Skeletal muscle satellite cell (primary cell): ENCODE measurements at regions not wholly inside any gene's neighbourhood (a gene's known extent, or its start where the extent isn't known, plus 50 kb on each side); places are given as distances from the start of the nearest gene placed in this dataset.

Experiments used
- H3K27me3 ChIP-seq: 2 replicates; pipeline ENCODE4 v1.7.0; 2013; ENCODE audit warnings: low read length; ENCODE audit not compliant: control insufficient read depth, insufficient read depth
- H3K36me3 ChIP-seq: 2 replicates; pipeline ENCODE4 v1.7.0; 2013; ENCODE audit warnings: mild to moderate bottlenecking, control low read depth, low read length; ENCODE audit not compliant: insufficient read depth
- H3K4me1 ChIP-seq: 2 replicates; pipeline ENCODE4 v1.7.0; 2013; ENCODE audit warnings: low read length; ENCODE audit not compliant: control insufficient read depth, insufficient read depth
- H3K4me2 ChIP-seq: 2 replicates; pipeline ENCODE4 v1.7.0; 2013; ENCODE audit warnings: mild to moderate bottlenecking, low read length
- H3K4me3 ChIP-seq: 2 replicates; pipeline ENCODE4 v1.7.0; 2013; ENCODE audit warnings: low read length
- H3K9ac ChIP-seq: 2 replicates; pipeline ENCODE4 v1.7.0; 2013; ENCODE audit warnings: mild to moderate bottlenecking, low read depth, low read length, moderate library complexity
- H3K9me3 ChIP-seq: replicated peaks from 2 replicates; pipeline ENCODE4 v1.7.0; 2013; ENCODE audit warnings: mild to moderate bottlenecking, control low read depth, low read length

DNA sequence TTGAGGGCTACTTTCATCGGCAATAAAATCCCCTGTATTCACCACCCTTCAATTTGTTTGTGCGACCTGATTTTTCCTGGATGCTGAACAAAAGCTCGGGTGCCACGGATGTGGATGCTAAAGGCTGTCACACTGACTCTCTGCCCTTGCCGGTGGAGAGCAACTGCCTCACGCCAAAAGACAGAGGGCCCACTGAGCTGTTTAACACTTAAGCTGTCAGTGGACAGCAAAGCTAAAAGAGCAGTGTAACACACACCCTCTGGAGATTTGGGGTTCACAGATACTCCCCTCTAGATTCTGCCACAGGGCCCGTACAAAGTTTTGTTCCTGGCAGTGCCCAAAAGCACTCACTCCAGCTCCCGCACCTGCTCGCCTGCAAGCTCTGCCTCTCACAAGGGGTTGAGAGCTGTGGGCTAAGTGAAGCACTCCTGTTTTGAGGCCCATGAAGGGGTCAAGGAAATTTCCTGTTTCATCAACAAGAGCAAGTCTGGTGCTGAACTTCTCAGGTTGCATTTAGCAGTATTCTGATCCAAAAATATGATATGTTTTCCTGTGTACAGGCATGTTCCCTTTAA is 1571.9 kb downstream of the ADGRL3 start:
- H3K27me3 ChIP-seq = no peaks in the 10 kb centered on the region
- no peak overlapping the region for H3K9ac ChIP-seq
- H3K4me3 ChIP-seq = no peak overlapping the region
- H3K36me3 ChIP-seq = no peaks in the 10 kb centered on the region
- H3K4me2 ChIP-seq = no peak overlapping the region
- no peaks in the 10 kb centered on the region for H3K4me1 ChIP-seq
- H3K9me3 ChIP-seq = no peaks in the 10 kb centered on the region

DNA sequence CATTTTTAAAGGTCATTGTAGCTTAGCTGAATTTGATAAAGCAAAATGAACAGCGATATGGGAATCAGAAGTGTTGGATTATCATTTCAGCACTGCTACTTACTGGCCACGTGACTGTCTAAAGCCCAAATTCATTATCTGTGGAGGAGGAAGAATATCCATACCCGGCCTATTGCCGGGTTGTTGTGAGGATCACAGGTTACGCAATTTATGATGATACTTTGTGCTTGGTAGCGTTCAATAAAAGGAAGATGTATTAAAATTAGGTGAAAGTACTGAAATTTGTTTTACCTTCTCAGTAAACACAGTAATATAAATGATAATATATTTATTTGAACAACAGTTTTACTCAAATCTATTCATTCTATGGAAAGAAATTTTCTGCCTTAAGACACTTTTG is 1540.2 kb downstream of the ADGRL3 start:
- H3K27me3 ChIP-seq = no peaks in the 10 kb centered on the region
- no peaks in the 10 kb centered on the region for H3K4me1 ChIP-seq
- H3K4me3 ChIP-seq = no peak overlapping the region
- no peaks in the 10 kb centered on the region for H3K36me3 ChIP-seq
- H3K4me2 ChIP-seq = no peak overlapping the region
- H3K9me3 ChIP-seq = peaks cover 3% of the 10 kb centered on the region
- no peak overlapping the region for H3K9ac ChIP-seq

DNA sequence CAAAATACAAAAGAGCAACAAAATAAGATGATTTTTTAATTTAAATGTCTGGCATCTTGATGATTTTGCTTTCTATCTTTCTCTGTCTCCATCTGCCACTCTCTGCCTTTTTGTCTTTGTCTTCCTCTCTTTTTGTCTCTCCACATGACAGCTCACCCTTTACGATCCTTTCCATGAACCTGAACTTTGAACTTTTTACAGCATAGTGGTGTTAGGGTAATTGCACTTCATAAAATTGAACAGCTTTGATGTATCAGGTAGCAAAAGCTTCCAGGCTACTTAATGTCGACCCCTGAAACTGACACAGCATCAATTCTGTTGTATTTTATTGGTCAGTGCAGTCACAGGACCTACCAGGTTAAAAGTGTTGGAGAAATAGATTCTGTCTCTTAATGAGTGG is 1517.0 kb downstream of the ADGRL3 start:
- Histone ChIP-seq H3K4me1 (no peaks in the 10 kb centered on the region), H3K9me3 (no peaks in the 10 kb centered on the region), H3K27me3 (no peaks in the 10 kb centered on the region), H3K4me3 (no peak overlapping the region), H3K9ac (no peak overlapping the region), H3K36me3 (no peaks in the 10 kb centered on the region), H3K4me2 (no peak overlapping the region)

DNA sequence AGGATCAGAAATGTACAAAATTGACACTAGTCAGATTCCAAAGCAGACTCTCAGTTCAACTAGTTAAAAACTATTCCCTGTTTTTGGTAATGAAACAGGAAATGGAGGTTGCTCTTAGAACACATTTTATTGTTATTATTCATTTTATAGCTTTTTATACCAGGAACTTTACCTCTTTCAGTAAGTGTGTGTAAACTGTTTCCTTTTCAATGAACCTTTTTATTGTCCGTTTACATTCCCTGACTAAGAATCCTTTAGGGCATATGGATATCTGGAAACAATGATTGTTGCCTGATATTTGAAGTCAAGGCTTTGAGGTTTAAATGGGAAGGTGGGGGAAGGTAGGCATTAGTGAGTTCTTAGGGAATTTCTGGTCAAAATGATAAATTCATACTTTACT is 1511.4 kb downstream of the ADGRL3 start:
- Histone ChIP-seq H3K36me3 (no peaks in the 10 kb centered on the region), H3K9me3 (no peaks in the 10 kb centered on the region), H3K27me3 (no peaks in the 10 kb centered on the region), H3K9ac (no peak overlapping the region), H3K4me2 (no peak overlapping the region), H3K4me3 (no peak overlapping the region), H3K4me1 (no peaks in the 10 kb centered on the region)

DNA sequence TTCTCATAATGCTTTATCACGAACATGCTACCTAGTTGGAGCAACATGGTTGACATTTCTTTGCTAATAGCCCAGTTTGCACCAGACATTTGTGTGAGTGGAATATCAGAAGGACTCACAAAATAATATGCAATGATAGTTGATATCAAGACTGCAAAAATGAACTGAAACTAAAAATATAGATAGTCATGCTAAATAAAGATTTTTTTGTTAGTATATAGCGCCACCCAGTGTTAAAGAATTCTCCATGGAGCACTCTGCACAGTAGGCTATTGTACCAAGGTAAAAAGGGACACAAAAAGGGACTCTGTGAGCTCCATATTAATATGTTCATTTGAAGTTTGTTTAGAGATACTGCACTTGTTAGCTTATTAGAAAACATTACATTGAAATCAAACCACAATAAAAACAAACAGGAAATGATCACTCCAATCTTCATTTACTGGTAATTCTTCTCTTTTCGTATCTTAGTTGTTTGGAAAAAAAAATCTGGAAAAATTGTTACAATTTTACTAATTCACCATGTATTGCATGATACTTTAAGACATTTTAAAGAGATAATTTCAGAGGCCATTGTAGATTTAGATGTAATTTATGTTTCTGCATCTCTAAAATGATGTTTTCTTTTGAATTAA is 1509.6 kb downstream of the ADGRL3 start:
- H3K9ac ChIP-seq = no peak overlapping the region
- H3K36me3 ChIP-seq = no peaks in the 10 kb centered on the region
- H3K27me3 ChIP-seq = no peaks in the 10 kb centered on the region
- H3K9me3 ChIP-seq = no peaks in the 10 kb centered on the region
- no peaks in the 10 kb centered on the region for H3K4me1 ChIP-seq
- H3K4me2 ChIP-seq = peak overlapping the region; percentile 33
- no peak overlapping the region for H3K4me3 ChIP-seq

DNA sequence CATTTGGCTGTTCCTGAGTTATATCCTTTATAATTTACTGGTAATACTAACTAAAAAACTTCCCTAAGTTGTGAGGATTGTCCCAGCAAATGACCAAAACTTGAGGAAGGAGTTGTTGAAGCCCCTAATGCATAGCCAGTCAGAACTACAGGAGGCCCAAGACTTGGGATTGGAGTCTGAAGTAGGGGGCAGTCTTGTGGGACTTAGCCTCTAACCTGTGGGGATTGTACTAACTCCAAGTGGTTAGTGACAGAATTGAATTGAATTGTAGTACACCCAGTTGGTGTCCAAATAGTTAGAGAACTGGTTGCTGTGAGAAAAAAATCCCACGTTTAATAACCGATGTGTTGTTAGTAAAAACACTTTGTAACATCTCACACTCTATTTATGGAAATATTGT is 1506.3 kb downstream of the ADGRL3 start:
- Histone ChIP-seq H3K36me3 (no peaks in the 10 kb centered on the region), H3K4me1 (no peaks in the 10 kb centered on the region), H3K27me3 (no peaks in the 10 kb centered on the region), H3K9me3 (no peaks in the 10 kb centered on the region), H3K9ac (no peak overlapping the region), H3K4me3 (no peak overlapping the region), H3K4me2 (no peak overlapping the region)

DNA sequence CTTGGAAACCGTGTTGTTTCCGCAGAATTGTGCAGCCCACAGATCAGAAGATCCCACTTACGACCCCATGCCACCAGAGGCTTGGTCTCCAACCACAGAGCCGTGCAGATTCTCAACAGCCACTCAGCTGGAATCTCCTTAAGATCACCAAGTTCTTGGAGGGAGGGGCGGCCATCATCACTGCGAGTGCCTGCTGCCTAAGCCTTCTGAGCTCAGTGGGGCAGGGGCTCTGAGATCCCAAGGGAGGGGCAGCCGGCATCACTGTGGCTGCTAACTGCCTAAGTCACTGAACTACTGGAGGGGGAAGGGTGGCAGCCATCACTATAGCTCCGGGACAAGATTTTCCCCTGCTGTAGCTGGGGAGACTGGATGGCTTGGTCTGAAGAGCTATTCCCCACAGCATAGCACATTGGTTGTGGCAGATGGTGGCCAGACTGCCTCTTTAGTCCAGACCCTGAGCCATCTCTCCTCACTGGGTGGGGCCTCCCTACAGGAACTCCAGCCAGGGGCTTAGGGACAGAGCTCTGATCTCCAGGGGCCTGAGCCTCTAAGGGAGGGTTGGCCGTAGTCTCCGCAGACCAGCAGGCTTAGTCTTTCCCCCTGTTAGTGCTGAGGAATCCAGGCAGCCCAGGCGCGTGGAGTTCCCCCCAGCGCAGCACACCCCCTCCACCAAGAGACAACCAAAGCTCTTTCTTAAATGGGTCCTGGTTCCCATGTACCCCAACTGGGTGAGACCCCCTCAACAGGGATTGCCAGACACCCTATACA is 1483.9 kb downstream of the ADGRL3 start:
- no peak overlapping the region for H3K4me3 ChIP-seq
- H3K36me3 ChIP-seq = no peaks in the 10 kb centered on the region
- H3K9me3 ChIP-seq = peaks cover 5% of the 10 kb centered on the region
- no peaks in the 10 kb centered on the region for H3K27me3 ChIP-seq
- H3K9ac ChIP-seq = no peak overlapping the region
- H3K4me1 ChIP-seq = no peaks in the 10 kb centered on the region
- no peak overlapping the region for H3K4me2 ChIP-seq

DNA sequence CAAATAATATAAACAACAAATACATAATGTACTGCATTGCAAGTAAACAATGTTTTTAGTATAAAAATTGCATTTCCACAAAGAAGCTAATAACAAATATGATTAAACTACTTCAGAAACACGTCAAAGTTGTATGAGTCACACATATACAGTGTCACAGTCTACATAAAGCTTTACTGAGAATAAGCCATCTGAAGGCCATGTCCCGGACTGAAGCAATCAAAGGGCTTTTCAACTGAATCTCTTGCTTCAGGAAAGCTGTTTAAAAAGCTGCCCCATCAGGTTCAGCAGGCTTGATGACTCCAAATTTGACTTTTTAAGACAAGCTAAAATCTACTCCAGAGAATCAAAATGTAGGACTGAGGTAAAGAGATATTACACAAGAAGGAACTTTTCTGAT is 1476.8 kb downstream of the ADGRL3 start:
- no peaks in the 10 kb centered on the region for H3K27me3 ChIP-seq
- no peaks in the 10 kb centered on the region for H3K4me1 ChIP-seq
- H3K4me3 ChIP-seq = no peak overlapping the region
- H3K9me3 ChIP-seq = no peaks in the 10 kb centered on the region
- H3K9ac ChIP-seq = no peak overlapping the region
- no peak overlapping the region for H3K4me2 ChIP-seq
- no peaks in the 10 kb centered on the region for H3K36me3 ChIP-seq

DNA sequence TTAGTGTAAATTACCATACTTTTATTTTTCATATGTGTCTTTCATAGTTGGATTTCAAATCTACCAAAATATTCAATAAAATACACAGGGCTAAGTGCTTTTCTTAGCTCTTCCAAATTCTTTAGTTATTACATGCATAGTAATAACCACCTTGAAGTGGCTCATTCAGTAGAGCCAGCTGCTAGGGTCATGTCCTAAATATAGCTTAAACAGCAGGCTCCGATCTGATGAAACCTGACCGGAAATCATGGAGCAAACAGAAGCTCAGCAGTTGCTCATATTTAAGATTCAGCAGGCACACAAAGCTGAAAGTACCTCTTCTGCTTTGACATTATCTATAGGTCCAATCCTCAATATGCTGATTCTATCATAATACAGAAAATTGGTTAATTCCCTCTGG is 1470.4 kb downstream of the ADGRL3 start:
- H3K4me1 ChIP-seq = no peaks in the 10 kb centered on the region
- no peaks in the 10 kb centered on the region for H3K27me3 ChIP-seq
- no peak overlapping the region for H3K4me2 ChIP-seq
- H3K9ac ChIP-seq = no peak overlapping the region
- H3K4me3 ChIP-seq = no peak overlapping the region
- H3K9me3 ChIP-seq = no peaks in the 10 kb centered on the region
- H3K36me3 ChIP-seq = no peaks in the 10 kb centered on the region

DNA sequence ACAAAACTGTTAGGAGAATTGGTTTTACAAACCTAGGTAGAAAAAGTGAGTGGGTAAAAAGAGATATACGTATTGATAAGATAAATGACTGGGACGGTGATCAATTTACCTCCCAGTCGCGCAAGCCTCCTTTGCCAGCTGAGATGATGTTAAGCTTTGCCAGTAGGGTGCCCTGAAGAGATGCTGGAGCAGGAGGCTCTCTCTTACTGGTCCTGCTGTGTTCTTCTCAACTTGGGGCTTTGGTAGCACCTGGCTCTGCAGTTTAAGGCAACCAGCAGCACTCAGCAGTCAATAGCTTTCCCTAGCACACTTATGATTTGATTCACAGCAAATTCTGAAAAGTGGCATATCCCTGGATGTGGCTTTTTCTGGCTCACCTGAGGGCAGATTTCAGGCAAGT is 1461.7 kb downstream of the ADGRL3 start:
- Histone ChIP-seq H3K9ac (no peak overlapping the region), H3K4me1 (no peaks in the 10 kb centered on the region), H3K36me3 (no peaks in the 10 kb centered on the region), H3K9me3 (no peaks in the 10 kb centered on the region), H3K27me3 (no peaks in the 10 kb centered on the region), H3K4me2 (no peak overlapping the region), H3K4me3 (no peak overlapping the region)

DNA sequence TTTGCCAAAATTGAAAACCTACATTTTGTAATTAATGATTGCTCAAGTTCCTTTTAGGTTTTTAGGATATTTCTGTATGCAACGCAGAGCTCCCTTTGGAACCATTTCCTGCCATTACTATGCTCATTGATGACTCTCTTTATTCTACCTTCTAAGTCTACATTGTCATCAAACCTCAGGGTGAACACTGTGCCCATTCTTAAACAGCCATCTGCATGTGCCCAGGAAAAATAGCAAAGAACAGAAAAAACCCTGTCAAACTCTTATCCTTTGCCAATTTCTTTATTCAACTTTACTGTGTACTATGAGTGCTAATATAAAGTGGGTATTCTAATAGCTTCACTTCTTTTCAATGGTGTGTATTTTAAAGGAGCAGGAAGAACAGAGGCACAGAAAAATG is 1455.9 kb downstream of the ADGRL3 start:
- no peak overlapping the region for H3K4me3 ChIP-seq
- no peaks in the 10 kb centered on the region for H3K4me1 ChIP-seq
- H3K9ac ChIP-seq = no peak overlapping the region
- H3K4me2 ChIP-seq = no peak overlapping the region
- H3K27me3 ChIP-seq = no peaks in the 10 kb centered on the region
- H3K9me3 ChIP-seq = no peaks in the 10 kb centered on the region
- no peaks in the 10 kb centered on the region for H3K36me3 ChIP-seq

DNA sequence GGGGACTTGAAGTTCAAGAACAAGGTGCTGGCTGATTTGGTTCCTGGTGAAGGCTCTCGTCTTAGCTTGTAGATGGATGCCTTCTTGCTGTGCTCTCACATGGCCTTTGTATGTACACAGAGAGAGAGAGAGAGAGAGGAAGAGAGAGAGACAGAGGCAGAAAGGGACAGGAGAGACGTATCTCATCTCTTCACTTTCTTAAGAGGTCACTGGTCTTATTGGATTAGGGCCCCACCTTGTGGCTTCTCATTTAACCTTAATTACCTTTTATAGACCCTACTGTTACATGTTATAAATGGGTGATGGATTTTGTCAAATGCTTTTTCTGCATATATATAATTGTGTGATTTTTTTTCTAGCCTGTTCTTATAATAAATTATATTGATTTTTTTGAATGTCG is 1444.2 kb downstream of the ADGRL3 start:
- H3K9ac ChIP-seq = no peak overlapping the region
- H3K36me3 ChIP-seq = no peaks in the 10 kb centered on the region
- no peaks in the 10 kb centered on the region for H3K9me3 ChIP-seq
- H3K4me3 ChIP-seq = no peak overlapping the region
- H3K4me2 ChIP-seq = no peak overlapping the region
- no peaks in the 10 kb centered on the region for H3K27me3 ChIP-seq
- no peaks in the 10 kb centered on the region for H3K4me1 ChIP-seq
